ENCODE measurements at regions not wholly inside any gene's neighbourhood (a gene's known extent, or its start where the extent isn't known, plus 50 kb on each side); places are given as distances from the start of the nearest gene placed in this dataset.

DNA sequence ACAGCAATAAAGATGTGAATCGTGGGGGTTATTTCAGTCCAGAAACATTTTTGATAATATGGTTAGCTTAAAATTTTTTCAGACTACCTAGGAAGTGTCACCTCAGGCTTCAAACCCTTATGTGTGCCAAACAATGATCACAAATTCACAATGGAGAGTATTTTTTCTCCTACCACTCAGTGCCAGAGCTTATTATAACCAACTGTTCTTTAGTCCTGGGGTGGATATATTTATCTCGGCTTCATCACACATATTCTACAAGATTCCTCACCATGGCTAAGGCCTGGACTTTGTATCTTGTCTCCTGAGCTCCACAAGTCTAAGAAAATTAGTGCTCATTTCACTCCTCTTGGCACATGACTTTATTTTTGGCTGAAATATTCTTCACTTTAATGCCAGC lies 629.1 kb downstream of the RWDD3 start:
- H3K9me3 ChIP-seq (ENCODE audit: insufficient read depth, low read depth) = no peaks in the 10 kb centered on the region
- intact Hi-C loops (cut with micrococcal nuclease; ENCODE audit: unreplicated experiment) = no loop called here
- BruUV-seq (replicated peaks) = no TSS peak

GRCh38 chr1:95865769-95866168 lies 631.8 kb downstream of the RWDD3 start:
- H3K36me3 ChIP-seq (ENCODE audit: low read depth) = no peaks in the 10 kb centered on the region
- no peaks in the 10 kb centered on the region for H3K27me3 ChIP-seq (ENCODE audit: insufficient read depth, low read depth)
- H3K4me1 ChIP-seq (replicated peaks; ENCODE audit: insufficient read depth) = no peaks in the 10 kb centered on the region
- H3K27ac ChIP-seq = no peak overlapping the region
- ChIA-PET POLR2A (ENCODE audit: unreplicated experiment) (no interaction called here), CTCF (no interaction called here)
- no peak overlapping the region for H2AFZ ChIP-seq
- no peaks in the 10 kb centered on the region for H3K79me2 ChIP-seq (ENCODE audit: low read depth)
- intact Hi-C loops (cut with micrococcal nuclease; ENCODE audit: unreplicated experiment) = no loop called here
- no peaks in the 10 kb centered on the region for H3K9me3 ChIP-seq (ENCODE audit: insufficient read depth, low read depth)
- H3K4me3 ChIP-seq = no peak overlapping the region
- H3K4me2 ChIP-seq = no peak overlapping the region
- TF ChIP-seq, protein P1, sequence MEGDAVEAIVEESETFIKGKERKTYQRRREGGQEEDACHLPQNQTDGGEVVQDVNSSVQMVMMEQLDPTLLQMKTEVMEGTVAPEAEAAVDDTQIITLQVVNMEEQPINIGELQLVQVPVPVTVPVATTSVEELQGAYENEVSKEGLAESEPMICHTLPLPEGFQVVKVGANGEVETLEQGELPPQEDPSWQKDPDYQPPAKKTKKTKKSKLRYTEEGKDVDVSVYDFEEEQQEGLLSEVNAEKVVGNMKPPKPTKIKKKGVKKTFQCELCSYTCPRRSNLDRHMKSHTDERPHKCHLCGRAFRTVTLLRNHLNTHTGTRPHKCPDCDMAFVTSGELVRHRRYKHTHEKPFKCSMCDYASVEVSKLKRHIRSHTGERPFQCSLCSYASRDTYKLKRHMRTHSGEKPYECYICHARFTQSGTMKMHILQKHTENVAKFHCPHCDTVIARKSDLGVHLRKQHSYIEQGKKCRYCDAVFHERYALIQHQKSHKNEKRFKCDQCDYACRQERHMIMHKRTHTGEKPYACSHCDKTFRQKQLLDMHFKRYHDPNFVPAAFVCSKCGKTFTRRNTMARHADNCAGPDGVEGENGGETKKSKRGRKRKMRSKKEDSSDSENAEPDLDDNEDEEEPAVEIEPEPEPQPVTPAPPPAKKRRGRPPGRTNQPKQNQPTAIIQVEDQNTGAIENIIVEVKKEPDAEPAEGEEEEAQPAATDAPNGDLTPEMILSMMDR (conservative IDR thresholded peaks at IDR 0.05) = no peak
- H3F3A ChIP-seq (ENCODE audit: insufficient read depth, low read depth) = no peaks in the 10 kb centered on the region
- H4K20me1 ChIP-seq (ENCODE audit: insufficient read depth) = no peaks in the 10 kb centered on the region
- 0 out of 2 replicates have a peak, but pooled peaks cover 4% of the 10 kb centered on the region for H3K9me2 ChIP-seq (ENCODE audit: insufficient read depth)
- no peak for DNase-seq
- BruUV-seq (replicated peaks) = no TSS peak

More for the DNA sequence above, 629.1 kb downstream of the RWDD3 start:
- Histone ChIP-seq H3K9me2 (ENCODE audit: insufficient read depth) (0 out of 2 replicates have a peak, but pooled peaks cover 4% of the 10 kb centered on the region), H3K27ac (no peak overlapping the region), H3K4me3 (no peak overlapping the region), H3F3A (ENCODE audit: insufficient read depth, low read depth) (no peaks in the 10 kb centered on the region), H4K20me1 (ENCODE audit: insufficient read depth) (no peaks in the 10 kb centered on the region), H3K4me2 (no peak overlapping the region), H2AFZ (no peak overlapping the region), H3K79me2 (ENCODE audit: low read depth) (no peaks in the 10 kb centered on the region), H3K27me3 (ENCODE audit: insufficient read depth, low read depth) (no peaks in the 10 kb centered on the region), H3K36me3 (ENCODE audit: low read depth) (no peaks in the 10 kb centered on the region), H3K4me1 (replicated peaks; ENCODE audit: insufficient read depth) (no peaks in the 10 kb centered on the region)
- ChIA-PET CTCF (no interaction called here), POLR2A (ENCODE audit: unreplicated experiment) (no interaction called here)
- no peak for DNase-seq
- TF ChIP-seq EZH2 (IDR thresholded peaks at IDR 0.05; ENCODE audit: low read depth) = no peak
- TF ChIP-seq, protein P1 (conservative IDR thresholded peaks at IDR 0.05) = no peak

DNA sequence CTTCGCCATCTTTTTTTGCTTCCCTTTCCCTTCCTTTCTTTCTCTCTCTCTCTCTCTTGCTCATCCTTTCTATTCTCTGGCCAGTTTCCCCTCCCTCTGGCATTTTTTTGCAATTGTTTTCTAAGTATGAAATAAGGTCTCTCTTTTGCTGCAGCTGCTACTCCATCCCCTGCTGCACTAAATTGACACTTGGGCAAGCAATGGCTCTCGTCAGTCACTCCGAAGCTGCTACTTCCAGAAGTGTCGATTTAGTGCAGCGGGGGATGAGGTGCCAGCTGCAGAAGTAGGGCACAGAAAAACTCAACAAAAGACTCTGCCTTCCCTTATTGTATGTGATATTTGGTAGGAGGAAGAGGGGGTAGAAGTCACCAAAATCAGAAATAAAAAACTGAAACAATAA lies 642.3 kb downstream of the RWDD3 start:
- Histone ChIP-seq H3F3A (ENCODE audit: insufficient read depth, low read depth) (no peaks in the 10 kb centered on the region), H4K20me1 (ENCODE audit: insufficient read depth) (0 out of 2 replicates have a peak, but pooled peaks cover 6% of the 10 kb centered on the region), H2AFZ (0 out of 2 replicates have a peak overlapping the region, but pooled peaks have one; percentile 3), H3K4me2 (no peak overlapping the region), H3K27ac (no peak overlapping the region), H3K79me2 (ENCODE audit: low read depth) (no peaks in the 10 kb centered on the region), H3K9me3 (ENCODE audit: insufficient read depth, low read depth) (no peaks in the 10 kb centered on the region), H3K27me3 (ENCODE audit: insufficient read depth, low read depth) (no peaks in the 10 kb centered on the region), H3K9me2 (ENCODE audit: insufficient read depth) (no peaks in the 10 kb centered on the region), H3K4me3 (no peak overlapping the region), H3K36me3 (ENCODE audit: low read depth) (no peaks in the 10 kb centered on the region), H3K4me1 (replicated peaks; ENCODE audit: insufficient read depth) (no peaks in the 10 kb centered on the region)
- TF ChIP-seq, protein P1 (conservative IDR thresholded peaks at IDR 0.05) = no peak
- no peak for TF ChIP-seq EZH2 (IDR thresholded peaks at IDR 0.05; ENCODE audit: low read depth)
- ChIA-PET CTCF (no interaction called here), POLR2A (ENCODE audit: unreplicated experiment) (no interaction called here)
- intact Hi-C loops (cut with micrococcal nuclease; ENCODE audit: unreplicated experiment) = no loop called here
- no peak for DNase-seq
- no TSS peak for BruUV-seq (replicated peaks)

Data from PC-9 (cell line).